Activated CD8-positive, alpha-beta memory T cell treated with anti-CD3 and anti-CD28 coated beads, Interleukin-2, amount 50 U/mL, for 48 hours (primary cell): ENCODE measurements at regions not wholly inside any gene's neighbourhood (a gene's known extent, or its start where the extent isn't known, plus 50 kb on each side); places are given as distances from the start of the nearest gene placed in this dataset.
"Not testable (repeated sequence)": the region's sequence is repeated elsewhere in the genome, so short reads cannot be mapped to it uniquely, and the experiment has no call there.

ENCODE experiments used
- DNase-seq: peaks from one replicate; pipeline ENCODE4 v3.0.0-alpha.2; 2020

DNA sequence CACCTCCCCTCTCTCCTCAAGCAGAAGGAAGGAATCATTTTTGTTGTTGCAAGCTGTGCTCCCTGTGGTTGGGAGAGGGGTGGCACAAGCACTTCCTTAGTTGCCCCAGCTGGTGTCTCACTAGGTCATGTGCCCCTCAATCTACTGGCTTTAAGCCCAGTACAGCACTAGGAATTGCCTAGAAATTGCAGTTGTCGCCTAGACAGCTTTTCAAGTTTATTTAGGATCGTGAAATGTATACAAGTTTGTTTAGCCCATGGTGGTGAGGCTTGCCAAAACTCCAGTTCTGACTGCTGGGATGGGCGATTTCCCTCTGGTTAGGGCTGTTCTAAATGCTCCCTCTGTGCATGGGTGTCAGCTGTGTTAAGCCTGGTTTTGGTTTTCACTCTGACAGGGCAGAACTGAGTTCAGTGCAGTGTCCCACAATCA is 126.8 kb upstream of the ZNF644 start:
- no peak for DNase-seq

- no peak for DNase-seq
These were observed 120.0 kb upstream of the ZNF644 start for GRCh38 chr1:91141858-91142257.

DNA sequence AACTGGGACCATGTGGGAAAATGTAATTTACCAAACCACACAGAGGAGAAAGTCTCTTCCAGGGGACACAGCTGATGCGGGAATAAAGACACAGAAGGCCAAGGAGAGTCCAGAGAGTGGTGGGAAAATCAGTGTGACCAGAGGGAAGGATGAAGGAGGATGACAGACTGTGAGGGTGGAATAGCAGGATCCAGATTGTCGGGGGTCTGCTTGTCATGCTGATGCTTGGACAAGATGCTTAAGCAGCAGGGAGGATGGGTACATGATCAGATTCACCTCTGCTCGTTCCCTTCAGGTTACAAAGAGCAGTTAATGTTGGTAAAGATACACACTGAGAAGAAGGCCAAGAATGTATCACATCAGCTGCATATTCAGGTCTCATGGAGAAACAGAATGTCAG is 117.1 kb upstream of the ZNF644 start:
- no peak for DNase-seq

- no peak for DNase-seq
These were observed 115.5 kb upstream of the ZNF644 start for GRCh38 chr1:91137173-91137852.

- DNase-seq = no peak
These were observed 114.0 kb upstream of the ZNF644 start for GRCh38 chr1:91135799-91136198.

DNA sequence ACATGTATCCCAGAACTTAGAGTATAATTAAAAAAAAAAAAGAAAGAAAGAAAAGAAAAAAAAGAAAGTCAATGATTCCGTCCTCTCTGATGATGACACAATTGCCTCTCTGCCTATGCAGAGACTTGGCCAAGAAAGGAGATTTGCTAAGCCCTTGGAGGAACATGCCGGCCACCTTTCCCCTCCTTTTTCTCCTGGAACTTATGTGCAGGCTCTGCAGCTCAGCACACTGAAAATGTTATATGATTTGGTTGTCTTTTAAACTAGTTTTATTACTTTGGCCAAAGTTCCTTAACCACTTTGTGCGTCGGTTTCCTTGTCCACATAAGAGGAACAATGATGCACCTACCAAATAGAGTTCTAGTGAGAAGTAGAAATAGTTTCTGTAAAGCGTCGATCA is 111.4 kb upstream of the ZNF644 start:
- DNase-seq = no peak

- DNase-seq = no peak
These were observed 108.6 kb upstream of the ZNF644 start for GRCh38 chr1:91130256-91130985.

- DNase-seq = no peak
These were observed 107.6 kb upstream of the ZNF644 start for GRCh38 chr1:91129458-91129857.

GRCh38 chr1:91129017-91129416 is 107.2 kb upstream of the ZNF644 start:
- no peak for DNase-seq

- peak; percentile 62 for DNase-seq
These were observed 103.2 kb upstream of the ZNF644 start for GRCh38 chr1:91124989-91125417.

DNA sequence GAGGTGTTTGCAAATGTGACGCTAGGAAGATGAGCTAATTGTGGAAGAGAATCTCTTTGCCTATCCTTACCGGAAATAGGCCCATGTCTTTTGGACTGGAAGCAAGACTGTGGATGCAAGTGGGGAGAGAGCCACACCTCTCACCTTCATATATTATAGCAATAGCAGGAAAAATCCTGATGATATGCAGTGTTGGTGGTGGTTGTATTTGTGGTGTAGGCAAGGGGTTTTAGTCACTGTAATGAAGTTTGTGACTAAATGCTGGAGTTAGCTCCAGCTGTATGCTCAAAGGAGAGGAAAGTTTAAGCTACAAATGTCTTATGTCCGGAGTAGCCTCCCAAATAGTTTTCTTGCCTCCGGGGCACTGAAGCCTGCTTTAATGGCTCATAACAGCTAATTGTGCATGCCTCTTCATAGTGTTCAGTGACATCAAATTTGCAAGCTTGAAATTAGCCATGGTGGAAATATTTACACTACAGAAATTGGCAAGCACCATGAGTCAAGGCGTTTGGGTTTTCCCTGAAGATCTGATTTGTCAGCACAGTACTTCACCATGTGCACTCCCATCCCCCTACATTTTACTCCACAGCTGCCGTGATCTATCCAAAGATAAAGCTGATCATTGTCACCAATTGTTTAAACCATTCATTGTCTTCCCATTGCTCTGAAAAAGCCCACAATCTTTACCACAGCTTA is 102.6 kb upstream of the ZNF644 start:
- DNase-seq = no peak

- DNase-seq = no peak
These were observed 101.9 kb upstream of the ZNF644 start for GRCh38 chr1:91123773-91124172.

- DNase-seq = no peak
These were observed 101.5 kb upstream of the ZNF644 start for GRCh38 chr1:91123319-91123718.

DNA sequence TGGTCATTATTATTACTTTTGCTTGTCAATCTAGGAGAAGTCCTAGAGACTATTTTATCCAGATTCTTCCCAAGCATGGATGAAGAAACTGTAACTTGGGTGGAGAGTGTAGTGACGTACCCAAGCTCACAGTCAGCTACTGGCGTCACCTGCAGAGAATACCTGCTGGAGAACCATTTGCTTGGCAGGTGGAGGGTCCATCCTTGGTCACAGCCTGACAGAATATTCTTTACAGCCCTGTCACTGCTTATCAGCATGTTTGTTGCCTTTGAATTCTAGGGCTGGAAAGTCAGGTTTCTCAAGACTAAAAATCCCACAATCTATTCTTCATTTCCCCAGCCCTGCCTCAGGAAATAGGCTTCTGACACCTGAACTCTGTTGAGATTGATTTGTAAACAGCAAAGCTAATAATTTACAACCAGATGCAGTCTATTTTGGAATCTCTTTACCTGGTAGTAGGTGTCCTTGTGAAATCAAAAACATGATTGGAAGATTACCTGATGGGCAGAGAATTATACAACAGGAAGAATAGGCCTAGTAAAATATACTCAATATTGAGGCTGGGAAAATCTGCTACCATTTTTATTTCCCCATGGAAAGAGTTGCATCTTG is 100.4 kb upstream of the ZNF644 start:
- DNase-seq = no peak

DNA sequence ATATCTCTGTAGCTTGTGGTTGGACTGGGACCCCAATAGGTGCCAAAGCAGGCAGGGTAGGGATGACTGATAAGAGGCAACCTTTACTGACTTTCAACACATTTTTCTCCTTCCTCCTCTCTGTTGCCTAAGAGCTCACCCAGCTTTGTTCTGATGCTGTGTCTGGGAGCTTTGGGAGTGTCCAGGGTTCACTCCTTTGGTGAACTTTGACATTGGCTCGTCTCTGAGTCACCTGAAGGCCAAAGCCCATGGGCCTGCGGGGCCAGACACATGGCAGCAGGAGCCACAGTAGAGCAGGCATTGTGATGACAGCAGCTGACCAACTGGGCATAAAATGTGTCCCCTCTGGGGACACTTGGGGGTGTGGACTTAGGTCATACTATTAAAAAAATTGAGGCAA is 99.5 kb upstream of the ZNF644 start:
- DNase-seq = no peak

DNA sequence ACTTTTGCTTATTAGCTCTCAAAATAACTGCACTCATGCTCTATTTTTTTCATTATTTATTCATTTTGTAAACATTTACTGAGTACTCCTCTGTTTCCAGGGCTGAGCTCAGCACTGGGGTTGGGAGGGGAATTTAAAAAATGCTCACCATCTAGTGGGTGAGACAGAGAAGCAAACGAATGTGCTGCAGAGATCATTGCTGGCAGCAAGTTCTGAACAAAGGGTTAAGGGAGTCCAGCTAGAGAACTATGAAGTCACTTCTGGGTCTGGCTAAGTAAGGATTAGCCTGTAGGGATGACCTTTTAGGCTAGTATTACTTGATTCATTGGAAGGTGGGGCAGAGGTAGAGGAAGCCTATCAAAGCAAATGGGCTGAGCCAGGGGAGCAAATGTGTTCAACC is 99.1 kb upstream of the ZNF644 start:
- DNase-seq = no peak

DNA sequence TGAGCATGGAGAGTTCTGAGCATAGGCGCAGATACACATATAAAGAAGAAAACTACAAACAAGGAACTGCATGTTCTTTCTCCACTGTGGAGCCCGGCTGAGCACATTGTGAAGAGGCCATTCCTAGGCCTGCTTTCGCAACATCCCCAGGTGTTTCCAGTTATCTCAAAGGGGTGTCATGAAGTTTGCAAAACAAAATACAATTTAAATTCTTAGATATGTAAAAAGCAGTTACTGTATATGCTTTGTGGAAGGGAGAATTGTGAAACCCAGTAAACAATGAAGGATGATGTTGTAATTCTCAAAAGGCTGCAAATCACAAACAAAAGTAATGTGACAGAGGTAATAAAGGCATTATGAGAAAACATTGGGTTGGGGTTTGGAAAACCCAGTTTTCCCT is 98.6 kb upstream of the ZNF644 start:
- no peak for DNase-seq

DNA sequence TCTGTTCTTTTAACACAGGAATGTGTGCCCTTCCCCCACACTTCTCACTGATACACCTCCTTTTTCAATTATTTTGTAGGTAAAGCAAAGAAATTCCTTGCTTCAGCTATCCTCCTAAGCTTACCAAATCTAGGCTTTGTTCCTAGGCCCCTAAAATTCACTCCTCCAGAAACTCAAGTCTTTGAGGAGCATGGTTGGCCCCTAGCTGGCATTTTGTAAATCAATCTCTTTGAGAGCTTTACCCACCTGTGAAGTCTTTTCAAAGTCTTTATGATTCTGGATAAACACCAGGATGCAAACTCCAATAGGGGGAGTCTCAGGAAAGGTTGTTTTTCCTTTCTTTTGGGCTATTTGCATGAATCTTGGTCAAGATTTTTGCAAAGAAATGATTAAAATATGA is 82.9 kb upstream of the ZNF644 start:
- DNase-seq = no peak

DNA sequence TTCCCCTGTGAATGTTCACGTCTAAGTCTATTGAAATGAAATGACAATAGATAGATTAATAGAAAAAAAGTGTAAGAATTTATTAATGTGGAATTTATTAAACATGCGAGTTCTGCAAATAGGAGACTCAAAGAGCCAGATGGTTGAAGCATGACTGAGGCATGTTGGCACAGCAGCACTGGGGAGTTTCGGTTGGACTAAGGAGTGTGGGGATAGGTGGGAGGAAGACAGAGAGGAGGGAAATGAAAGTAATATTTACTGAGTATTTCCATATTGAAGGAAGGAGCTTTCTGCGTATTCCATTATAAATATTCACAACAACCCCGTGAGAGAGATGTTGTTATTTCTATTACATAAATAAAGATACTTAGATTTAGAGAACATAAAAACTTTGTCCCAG is 79.5 kb upstream of the ZNF644 start:
- DNase-seq = no peak

- no peak for DNase-seq
These were observed 78.1 kb upstream of the ZNF644 start for GRCh38 chr1:91099746-91100621.

DNA sequence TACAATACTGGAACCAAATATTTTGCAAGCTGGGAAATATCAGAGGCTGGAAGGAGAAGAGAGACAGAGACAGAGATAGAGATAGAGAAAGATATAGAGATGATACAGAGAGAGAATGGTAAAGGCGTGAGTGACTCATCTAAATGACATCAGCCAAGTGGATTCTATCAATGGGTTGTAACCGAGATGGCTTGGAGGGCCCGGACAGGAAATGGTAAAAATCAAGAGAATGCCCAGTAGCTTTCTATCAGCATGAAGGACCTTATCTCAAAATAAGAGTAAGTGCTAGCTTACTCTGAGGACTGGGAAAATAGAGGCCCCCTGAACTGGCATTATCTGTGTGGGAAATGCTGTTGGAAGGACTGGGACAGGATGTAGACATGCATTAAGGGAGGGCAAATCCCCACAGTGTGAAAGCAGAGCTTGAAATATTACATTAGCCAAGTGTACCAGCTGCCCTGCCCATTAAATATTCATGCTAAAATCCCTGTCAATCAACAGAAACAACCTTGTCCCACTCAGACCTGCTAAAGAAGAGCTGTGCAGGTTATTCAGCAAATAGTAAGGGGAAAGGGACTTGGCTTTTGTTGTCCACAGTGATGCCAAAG is 76.6 kb upstream of the ZNF644 start:
- DNase-seq = no peak

- not testable (repeated sequence) for DNase-seq
These were observed 73.5 kb upstream of the ZNF644 start for GRCh38 chr1:91095321-91095720.
